HEK293 (cell line): ENCODE measurements at regions not wholly inside any gene's neighbourhood (a gene's known extent, or its start where the extent isn't known, plus 50 kb on each side); places are given as distances from the start of the nearest gene placed in this dataset.
"Not testable (repeated sequence)": the region's sequence is repeated elsewhere in the genome, so short reads cannot be mapped to it uniquely, and the experiment has no call there.

Source experiments
- CTCF ChIA-PET: fragments of 350-600 bp; formaldehyde crosslinking; extraction: SDS; loops from one replicate; lab custom pipeline; 2021; ENCODE audit warnings: antibody characterized with exemption; lab: Yijun Ruan, JAX
- POLR2A ChIA-PET: fragments of 300-600 bp; formaldehyde crosslinking; extraction: SDS; loops from one replicate; lab custom pipeline; 2020; ENCODE audit warnings: antibody characterized with exemption, inconsistent platforms; lab: Yijun Ruan, JAX
- H3K27ac ChIP-seq: fragments of 200-500 bp; sonication (Bioruptor generic); 2 replicates; pipeline ENCODE4 v1.5.1; 2014; ENCODE audit warnings: low read depth, low read length, control low read depth, inconsistent platforms; ENCODE audit errors: extremely low read depth
- H3K36me3 ChIP-seq, 2 experiments: fragments of 200-500 bp in 1 of 2; sonication (Bioruptor generic) in 1 of 2; 1 replicate in 1 of 2; 2 replicates in 1 of 2; pipeline ENCODE4 v1.5.1; 2014 to 2017; ENCODE audit warnings: inconsistent platforms in 2 of 2, low read length in 2 of 2; ENCODE audit not compliant: control insufficient read depth in 2 of 2, insufficient read depth in 1 of 2
- H3K4me1 ChIP-seq: fragments of 200-500 bp; sonication (Bioruptor generic); 2 replicates; pipeline ENCODE4 v1.5.1; 2014; ENCODE audit warnings: mild to moderate bottlenecking, low read length, inconsistent platforms; ENCODE audit not compliant: control insufficient read depth, insufficient read depth
- H3K4me3 ChIP-seq: 2 replicates; pipeline ENCODE4 v1.5.1; 2011; ENCODE audit warnings: low read depth, mild to moderate bottlenecking, control low read depth, low read length, moderate library complexity
- H3K9me3 ChIP-seq: fragments of 200-500 bp; sonication (Bioruptor generic); 2 replicates; pipeline ENCODE4 v1.5.1; 2014; ENCODE audit warnings: low read depth, low read length, inconsistent platforms; ENCODE audit not compliant: control insufficient read depth, insufficient read depth
- GLI2 ChIP-seq: fragments of 450-650 bp; formaldehyde crosslinking; IDR thresholded peaks from 2 replicates; pipeline ENCODE4; 2017; ENCODE audit warnings: missing biosample characterization, missing genetic modification characterization, low read depth, borderline replicate concordance
- HIC1 ChIP-seq: fragments of 450-650 bp; formaldehyde crosslinking; IDR thresholded peaks from 2 replicates; pipeline ENCODE4 v1.5.1; 2016; ENCODE audit warnings: missing biosample characterization, missing genetic modification characterization
- HOXD13 ChIP-seq: sonication (generic); formaldehyde crosslinking; IDR thresholded peaks from 2 replicates; pipeline ENCODE4 v1.8.0; 2022; ENCODE audit warnings: missing genetic modification reagents, borderline replicate concordance
- IKZF3 ChIP-seq: fragments of 450-650 bp; IDR thresholded peaks from 2 replicates; pipeline ENCODE4 v1.5.0; 2018; ENCODE audit warnings: missing biosample characterization, mild to moderate bottlenecking, missing genetic modification characterization, moderate library complexity
- ZFHX2 ChIP-seq: fragments of 450-650 bp; formaldehyde crosslinking; conservative IDR thresholded peaks from 2 replicates; pipeline ENCODE4 v1.5.1; 2016; ENCODE audit warnings: missing biosample characterization, missing genetic modification characterization
- ZNF112 ChIP-seq: fragments of 450-650 bp; formaldehyde crosslinking; IDR thresholded peaks from 2 replicates; pipeline ENCODE4 v1.5.0; 2017; ENCODE audit warnings: missing biosample characterization, missing genetic modification characterization
- ZNF146 ChIP-seq: fragments of 450-650 bp; formaldehyde crosslinking; IDR thresholded peaks from 2 replicates; pipeline ENCODE4 v1.5.1; 2016; ENCODE audit warnings: missing biosample characterization, missing genetic modification characterization
- ZNF169 ChIP-seq: fragments of 450-650 bp; formaldehyde crosslinking; IDR thresholded peaks from 2 replicates; pipeline ENCODE4 v1.5.1; 2016; ENCODE audit warnings: missing biosample characterization, missing genetic modification characterization
- ZNF19 ChIP-seq: fragments of 450-650 bp; formaldehyde crosslinking; IDR thresholded peaks from 2 replicates; pipeline ENCODE4; 2016; ENCODE audit warnings: missing biosample characterization, missing genetic modification characterization, low read depth
- ZNF214 ChIP-seq: fragments of 450-650 bp; formaldehyde crosslinking; IDR thresholded peaks from 2 replicates; pipeline ENCODE4 v1.5.1; 2017; ENCODE audit warnings: missing biosample characterization, mild to moderate bottlenecking, missing genetic modification characterization, borderline replicate concordance
- ZNF416 ChIP-seq: fragments of 450-650 bp; formaldehyde crosslinking; IDR thresholded peaks from 2 replicates; pipeline ENCODE4 v1.5.1; 2016; ENCODE audit warnings: missing biosample characterization, missing genetic modification characterization
- ZNF48 ChIP-seq: fragments of 450-650 bp; formaldehyde crosslinking; IDR thresholded peaks from 2 replicates; pipeline ENCODE4 v1.5.1; 2016; ENCODE audit warnings: missing biosample characterization, missing genetic modification characterization
- ZNF548 ChIP-seq: fragments of 450-650 bp; formaldehyde crosslinking; IDR thresholded peaks from 2 replicates; pipeline ENCODE4 v1.5.1; 2016; ENCODE audit warnings: missing biosample characterization, missing genetic modification characterization
- ZNF555 ChIP-seq: fragments of 450-650 bp; formaldehyde crosslinking; conservative IDR thresholded peaks from 2 replicates; pipeline ENCODE4 v1.5.1; 2017; ENCODE audit warnings: missing biosample characterization, mild to moderate bottlenecking, missing genetic modification characterization, inconsistent platforms
- ZNF560 ChIP-seq: fragments of 450-650 bp; formaldehyde crosslinking; IDR thresholded peaks from 2 replicates; pipeline ENCODE4 v1.5.1; 2017; ENCODE audit warnings: missing biosample characterization, missing genetic modification characterization, borderline replicate concordance
- ZNF670 ChIP-seq: fragments of 450-650 bp; formaldehyde crosslinking; IDR thresholded peaks from 2 replicates; pipeline ENCODE4 v1.5.1; 2016; ENCODE audit warnings: missing biosample characterization, missing genetic modification characterization, low read depth
- ZSCAN4 ChIP-seq: fragments of 450-650 bp; formaldehyde crosslinking; IDR thresholded peaks from 2 replicates; pipeline ENCODE4 v1.5.1; 2017; ENCODE audit warnings: missing biosample characterization, missing genetic modification characterization
- ZXDB ChIP-seq: fragments of 450-650 bp; formaldehyde crosslinking; IDR thresholded peaks from 2 replicates; pipeline ENCODE4 v1.5.1; 2016; ENCODE audit warnings: missing biosample characterization, missing genetic modification characterization
- TF ChIP-seq, protein P1 (sequence below): fragments of 450-650 bp; formaldehyde crosslinking; IDR thresholded peaks from 2 replicates; pipeline ENCODE4 v1.5.1; 2016; ENCODE audit warnings: missing biosample characterization, missing genetic modification characterization
- TF ChIP-seq, protein P2 (sequence below): fragments of 450-650 bp; formaldehyde crosslinking; IDR thresholded peaks from 2 replicates; pipeline ENCODE4 v1.5.1; 2017; ENCODE audit warnings: missing biosample characterization, missing genetic modification characterization
- TF ChIP-seq, protein P3 (sequence below): IDR thresholded peaks from 2 replicates; pipeline ENCODE4 v1.6.1; 2011; ENCODE audit warnings: mild to moderate bottlenecking, low read depth, low read length, borderline replicate concordance

GRCh38 chrX:104372547-104372946 is 117.8 kb upstream of the ESX1 start (continued):
- TF ChIP-seq HIC1 (tag by site-specific recombination), result no peak
- no peak for TF ChIP-seq IKZF3 (tag by site-specific recombination)
- no peak for TF ChIP-seq ZNF169 (tag by site-specific recombination)

GRCh38 chrX:104370089-104370488 is 115.4 kb upstream of the ESX1 start:
- H3K9me3 ChIP-seq, result no peaks in the 10 kb centered on the region
- H3K27ac ChIP-seq, result no peak overlapping the region
- CTCF ChIA-PET, result no interaction called here
- no peaks in the 10 kb centered on the region for H3K36me3 ChIP-seq
- H3K4me1 ChIP-seq, result no peaks in the 10 kb centered on the region
- no peak overlapping the region for H3K4me3 ChIP-seq
- no peak for TF ChIP-seq ZNF214 (tag by site-specific recombination)
- no peak for TF ChIP-seq ZNF19 (tag by site-specific recombination)
- no peak for TF ChIP-seq ZNF560 (tag by site-specific recombination)
- TF ChIP-seq ZNF670 (tag by site-specific recombination), result no peak
- TF ChIP-seq ZNF112 (tag by site-specific recombination), result no peak
- no peak for TF ChIP-seq ZFHX2
- POLR2A ChIA-PET, result no interaction called here

DNA sequence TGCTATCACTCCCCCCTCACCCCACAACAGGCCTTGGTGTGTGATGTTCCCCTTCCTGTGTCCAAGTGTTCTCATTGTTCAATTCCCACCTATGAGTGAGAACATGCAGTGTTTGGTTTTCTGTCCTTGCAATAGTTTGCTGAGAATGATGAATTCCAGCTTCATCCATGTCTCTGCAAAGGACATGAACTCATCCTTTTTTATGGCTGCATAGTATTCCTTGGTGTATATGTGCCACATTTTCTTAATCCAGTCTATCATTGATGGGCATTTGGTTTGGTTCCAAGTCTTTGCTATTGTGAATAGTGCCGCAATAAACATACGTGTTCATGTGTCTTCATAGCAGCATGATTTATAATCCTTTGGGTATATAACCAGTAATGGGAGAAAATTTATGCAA is 106.0 kb upstream of the ESX1 start:
- POLR2A ChIA-PET, CTCF ChIA-PET, H3K9me3 ChIP-seq, H3K4me3 ChIP-seq, H3K4me1 ChIP-seq, H3K36me3 ChIP-seq, H3K27ac ChIP-seq: not testable (repeated sequence)
- TF ChIP-seq ZNF146 (tag by site-specific recombination), result peak; percentile 91
- TF ChIP-seq, protein P1, sequence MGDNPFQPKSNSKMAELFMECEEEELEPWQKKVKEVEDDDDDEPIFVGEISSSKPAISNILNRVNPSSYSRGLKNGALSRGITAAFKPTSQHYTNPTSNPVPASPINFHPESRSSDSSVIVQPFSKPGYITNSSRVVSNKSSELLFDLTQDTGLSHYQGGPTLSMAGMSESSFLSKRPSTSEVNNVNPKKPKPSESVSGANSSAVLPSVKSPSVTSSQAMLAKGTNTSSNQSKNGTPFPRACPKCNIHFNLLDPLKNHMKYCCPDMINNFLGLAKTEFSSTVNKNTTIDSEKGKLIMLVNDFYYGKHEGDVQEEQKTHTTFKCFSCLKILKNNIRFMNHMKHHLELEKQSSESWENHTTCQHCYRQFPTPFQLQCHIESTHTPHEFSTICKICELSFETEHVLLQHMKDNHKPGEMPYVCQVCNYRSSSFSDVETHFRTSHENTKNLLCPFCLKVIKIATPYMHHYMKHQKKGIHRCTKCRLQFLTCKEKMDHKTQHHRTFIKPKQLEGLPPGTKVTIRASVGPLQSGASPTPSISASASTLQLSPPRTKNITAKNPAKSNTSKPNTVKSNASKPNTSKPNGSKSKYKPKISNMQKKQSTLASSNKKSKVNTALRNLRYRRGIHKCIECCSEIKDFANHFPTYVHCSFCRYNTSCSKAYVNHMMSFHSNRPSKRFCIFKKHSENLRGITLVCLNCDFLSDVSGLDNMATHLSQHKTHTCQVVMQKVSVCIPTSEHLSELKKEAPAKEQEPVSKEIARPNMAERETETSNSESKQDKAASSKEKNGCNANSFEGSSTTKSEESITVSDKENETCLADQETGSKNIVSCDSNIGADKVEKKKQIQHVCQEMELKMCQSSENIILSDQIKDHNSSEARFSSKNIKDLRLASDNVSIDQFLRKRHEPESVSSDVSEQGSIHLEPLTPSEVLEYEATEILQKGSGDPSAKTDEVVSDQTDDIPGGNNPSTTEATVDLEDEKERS (tag by site-specific recombination), result 0 out of 2 replicates have a peak, but pooled peaks have one; percentile 50

DNA sequence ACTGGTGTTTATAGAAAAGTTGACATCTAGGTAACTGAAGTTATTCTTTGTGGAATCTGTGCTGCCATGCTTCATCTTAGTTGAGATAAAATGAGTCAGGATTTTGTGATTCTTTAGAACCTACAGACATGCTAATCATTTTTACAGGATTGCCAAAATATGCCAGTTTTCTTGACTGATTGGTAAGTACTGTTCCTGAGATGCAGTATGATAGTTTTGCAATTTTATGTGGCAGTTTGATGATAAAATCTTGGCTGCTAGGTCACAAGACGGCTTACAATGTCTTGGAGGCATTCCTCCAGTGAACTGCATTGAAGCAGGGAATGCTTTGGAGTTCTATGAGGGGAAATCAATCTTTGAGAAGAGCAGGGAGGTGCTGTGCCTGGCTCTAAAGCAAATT is 104.4 kb upstream of the ESX1 start:
- no peak overlapping the region for H3K27ac ChIP-seq
- H3K9me3 ChIP-seq, result no peaks in the 10 kb centered on the region
- POLR2A ChIA-PET, result no interaction called here
- H3K4me3 ChIP-seq, result no peak overlapping the region
- CTCF ChIA-PET, result interaction anchor here (0.6 kb wide), 1 partner anchor 1016 kb away, joined by 3 read pairs; no protein-coding TSS in a partner anchor
- H3K36me3 ChIP-seq, result no peaks in the 10 kb centered on the region
- no peaks in the 10 kb centered on the region for H3K4me1 ChIP-seq
- TF ChIP-seq ZNF548, result no peak
- TF ChIP-seq ZNF555 (tag by site-specific recombination), result no peak
- TF ChIP-seq, protein P2, sequence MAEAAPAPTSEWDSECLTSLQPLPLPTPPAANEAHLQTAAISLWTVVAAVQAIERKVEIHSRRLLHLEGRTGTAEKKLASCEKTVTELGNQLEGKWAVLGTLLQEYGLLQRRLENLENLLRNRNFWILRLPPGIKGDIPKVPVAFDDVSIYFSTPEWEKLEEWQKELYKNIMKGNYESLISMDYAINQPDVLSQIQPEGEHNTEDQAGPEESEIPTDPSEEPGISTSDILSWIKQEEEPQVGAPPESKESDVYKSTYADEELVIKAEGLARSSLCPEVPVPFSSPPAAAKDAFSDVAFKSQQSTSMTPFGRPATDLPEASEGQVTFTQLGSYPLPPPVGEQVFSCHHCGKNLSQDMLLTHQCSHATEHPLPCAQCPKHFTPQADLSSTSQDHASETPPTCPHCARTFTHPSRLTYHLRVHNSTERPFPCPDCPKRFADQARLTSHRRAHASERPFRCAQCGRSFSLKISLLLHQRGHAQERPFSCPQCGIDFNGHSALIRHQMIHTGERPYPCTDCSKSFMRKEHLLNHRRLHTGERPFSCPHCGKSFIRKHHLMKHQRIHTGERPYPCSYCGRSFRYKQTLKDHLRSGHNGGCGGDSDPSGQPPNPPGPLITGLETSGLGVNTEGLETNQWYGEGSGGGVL (tag by site-specific recombination), result no peak
- no peak for TF ChIP-seq ZNF416 (tag by site-specific recombination)
- TF ChIP-seq, protein P3, sequence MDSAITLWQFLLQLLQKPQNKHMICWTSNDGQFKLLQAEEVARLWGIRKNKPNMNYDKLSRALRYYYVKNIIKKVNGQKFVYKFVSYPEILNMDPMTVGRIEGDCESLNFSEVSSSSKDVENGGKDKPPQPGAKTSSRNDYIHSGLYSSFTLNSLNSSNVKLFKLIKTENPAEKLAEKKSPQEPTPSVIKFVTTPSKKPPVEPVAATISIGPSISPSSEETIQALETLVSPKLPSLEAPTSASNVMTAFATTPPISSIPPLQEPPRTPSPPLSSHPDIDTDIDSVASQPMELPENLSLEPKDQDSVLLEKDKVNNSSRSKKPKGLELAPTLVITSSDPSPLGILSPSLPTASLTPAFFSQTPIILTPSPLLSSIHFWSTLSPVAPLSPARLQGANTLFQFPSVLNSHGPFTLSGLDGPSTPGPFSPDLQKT, result no peak
- TF ChIP-seq GLI2 (tag by site-specific recombination), result no peak
- TF ChIP-seq ZXDB (tag by site-specific recombination), result no peak
- no peak for TF ChIP-seq HOXD13
- no peak for TF ChIP-seq ZNF48
- no peak for TF ChIP-seq ZSCAN4 (tag by site-specific recombination)
- no peak for TF ChIP-seq ZNF670 (tag by site-specific recombination)
